H9 (cell line): ENCODE measurements at regions not wholly inside any gene's neighbourhood (a gene's known extent, or its start where the extent isn't known, plus 50 kb on each side); places are given as distances from the start of the nearest gene placed in this dataset.

Experiments
- DNase-seq: peaks from one replicate; pipeline ENCODE4 v3.0.0-alpha.2; 2017
- H2AFZ ChIP-seq: one replicate; pipeline ENCODE4 v1.6.1; 2013; ENCODE audit warnings: mild to moderate bottlenecking, low read length, control low read depth, moderate library complexity
- H2AK5ac ChIP-seq: 2 replicates; pipeline ENCODE4 v1.6.1; 2013; ENCODE audit warnings: low read length, control low read depth, mixed read lengths; ENCODE audit not compliant: insufficient read length
- H2BK120ac ChIP-seq: one replicate; pipeline ENCODE4 v1.6.1; 2013; ENCODE audit warnings: low read depth, mild to moderate bottlenecking, low read length, control low read depth, inconsistent platforms; ENCODE audit not compliant: poor library complexity, severe bottlenecking
- H2BK12ac ChIP-seq: 2 replicates; pipeline ENCODE4 v1.6.1; 2013; ENCODE audit warnings: low read length, control low read depth, mixed read lengths, low read depth; ENCODE audit not compliant: insufficient read length
- H2BK15ac ChIP-seq: 2 replicates; pipeline ENCODE4 v1.6.1; 2013; ENCODE audit warnings: low read depth, low read length, control low read depth
- H2BK20ac ChIP-seq: one replicate; pipeline ENCODE4 v1.6.1; 2013; ENCODE audit warnings: low read depth, mild to moderate bottlenecking, low read length, control low read depth, inconsistent platforms; ENCODE audit not compliant: poor library complexity, severe bottlenecking
- H2BK5ac ChIP-seq: 2 replicates; pipeline ENCODE4 v1.6.1; 2013; ENCODE audit warnings: low read length, control low read depth, mixed read lengths; ENCODE audit not compliant: insufficient read length
- H3K14ac ChIP-seq: 2 replicates; pipeline ENCODE4 v1.6.1; 2013; ENCODE audit warnings: low read length, control low read depth; ENCODE audit not compliant: insufficient read depth
- H3K18ac ChIP-seq: 2 replicates; pipeline ENCODE4 v1.6.1; 2013; ENCODE audit warnings: low read depth, mild to moderate bottlenecking, mixed read lengths, low read length, control low read depth; ENCODE audit not compliant: insufficient read length
- H3K23ac ChIP-seq: 2 replicates; pipeline ENCODE4 v1.6.1; 2013; ENCODE audit warnings: low read length, control low read depth, mixed read lengths, low read depth; ENCODE audit not compliant: insufficient read length
- H3K23me2 ChIP-seq: 2 replicates; pipeline ENCODE4 v1.6.1; 2013; ENCODE audit warnings: low read depth, mild to moderate bottlenecking, mixed read lengths, low read length, control low read depth; ENCODE audit not compliant: insufficient read length, poor library complexity, severe bottlenecking
- H3K27ac ChIP-seq: 2 replicates; pipeline ENCODE4 v1.5.1; 2013; ENCODE audit warnings: low read length, control low read depth, mixed read lengths, low read depth; ENCODE audit not compliant: insufficient read length
- H3K27me3 ChIP-seq: 2 replicates; pipeline ENCODE4 v1.6.1; 2013; ENCODE audit warnings: low read length, control low read depth, inconsistent platforms; ENCODE audit not compliant: insufficient read depth
- H3K4ac ChIP-seq: 2 replicates; pipeline ENCODE4 v1.6.1; 2013; ENCODE audit warnings: low read depth, mild to moderate bottlenecking, control low read depth, inconsistent platforms, low read length, moderate library complexity
- H3K4me1 ChIP-seq: 2 replicates; pipeline ENCODE4 v1.6.1; 2013; ENCODE audit warnings: low read length, control low read depth, inconsistent platforms; ENCODE audit not compliant: insufficient read depth
- H3K4me2 ChIP-seq: 2 replicates; pipeline ENCODE4 v1.6.1; 2013; ENCODE audit warnings: low read length, control low read depth, mixed read lengths; ENCODE audit not compliant: insufficient read length, insufficient read depth
- H3K56ac ChIP-seq: 2 replicates; pipeline ENCODE4 v1.6.1; 2013; ENCODE audit warnings: low read depth, mild to moderate bottlenecking, mixed read lengths, low read length, control low read depth; ENCODE audit not compliant: insufficient read length
- H3K79me1 ChIP-seq: 2 replicates; pipeline ENCODE4 v1.6.1; 2013; ENCODE audit warnings: low read depth, mild to moderate bottlenecking, moderate library complexity, low read length, control low read depth, inconsistent platforms; ENCODE audit not compliant: insufficient read depth, poor library complexity, severe bottlenecking
- H3K79me2 ChIP-seq: 2 replicates; pipeline ENCODE4 v1.6.1; 2013; ENCODE audit warnings: low read length, control low read depth, inconsistent platforms; ENCODE audit not compliant: insufficient read depth
- H3K9ac ChIP-seq: 2 replicates; pipeline ENCODE4 v1.6.1; 2013; ENCODE audit warnings: low read length, control low read depth, mixed read lengths; ENCODE audit not compliant: insufficient read length; ENCODE audit errors: extremely low read depth
- H3K9me3 ChIP-seq: one replicate; pipeline ENCODE4 v1.6.1; 2013; ENCODE audit warnings: low read depth, low read length, inconsistent platforms; ENCODE audit not compliant: control insufficient read depth
- H3T11ph ChIP-seq: one replicate; pipeline ENCODE4 v1.6.1; 2013; ENCODE audit warnings: mild to moderate bottlenecking, low read length, control low read depth, inconsistent platforms
- H4K20me1 ChIP-seq: one replicate; pipeline ENCODE4 v1.6.1; 2013; ENCODE audit not compliant: control insufficient read depth, insufficient read length, insufficient read depth
- H4K5ac ChIP-seq: 2 replicates; pipeline ENCODE4 v1.6.1; 2013; ENCODE audit warnings: low read depth, mild to moderate bottlenecking, mixed read lengths, low read length, control low read depth; ENCODE audit not compliant: insufficient read length
- H4K8ac ChIP-seq: replicated peaks from 2 replicates; pipeline ENCODE4 v1.6.1; 2013; ENCODE audit warnings: low read length, control low read depth, mixed read lengths, low read depth; ENCODE audit not compliant: insufficient read length
- H4K91ac ChIP-seq: 2 replicates; pipeline ENCODE4 v1.6.1; 2013; ENCODE audit warnings: low read depth, mild to moderate bottlenecking, moderate library complexity, mixed read lengths, low read length, control low read depth; ENCODE audit not compliant: insufficient read length
- H3K27ac Mint-ChIP-seq, 3 experiments: 2 replicates in 2 of 3; 3 replicates in 1 of 3; pipeline ENCODE4 v1.8.0; 2020 to 2021; ENCODE audit warnings: mixed read lengths in 3 of 3, mild to moderate bottlenecking in 1 of 3, moderate library complexity in 1 of 3
- H3K27me3 Mint-ChIP-seq: 2 replicates; pipeline ENCODE4 v1.8.0; 2021; ENCODE audit warnings: low read depth, mild to moderate bottlenecking, moderate library complexity, mixed read lengths
- H3K36me3 Mint-ChIP-seq, 3 experiments: 2 replicates in 2 of 3; 3 replicates in 1 of 3; pipeline ENCODE4 v1.8.0; 2020 to 2021; ENCODE audit warnings: low read depth in 3 of 3, mixed read lengths in 3 of 3; ENCODE audit not compliant: insufficient read depth in 1 of 3
- H3K4me1 Mint-ChIP-seq, 2 experiments: 2 replicates each; pipeline ENCODE4 v1.8.0; 2020; ENCODE audit warnings: mixed read lengths in 2 of 2
- H3K4me3 Mint-ChIP-seq, 2 experiments: 2 replicates in 1 of 2; 3 replicates in 1 of 2; pipeline ENCODE4 v1.8.0; 2020 to 2021; ENCODE audit warnings: mild to moderate bottlenecking in 2 of 2, mixed read lengths in 2 of 2, moderate library complexity in 1 of 2
- H3K9me3 Mint-ChIP-seq, 2 experiments: 2 replicates in 1 of 2; 3 replicates in 1 of 2; pipeline ENCODE4 v1.8.0; 2020; ENCODE audit warnings: mild to moderate bottlenecking in 2 of 2, mixed read lengths in 2 of 2, moderate library complexity in 1 of 2
- WGBS: extraction: QIAGEN DNeasy Blood & Tissue Kit; methylation state at CpG from one replicate; pipeline ENCODE4 v1.1.7; 2013; ENCODE audit warnings: missing lambda C conversion rate, low lambda C conversion rate, mixed read lengths; ENCODE audit not compliant: insufficient read length; ENCODE audit errors: extremely low coverage; 5-methylcytosine and 5-hydroxymethylcytosine counted together
- TF ChIP-seq, protein P1 (sequence below): fragments of 200-600 bp; sonication (generic); conservative IDR thresholded peaks from 3 replicates; pipeline ENCODE4 v1.8.0; 2021; ENCODE audit warnings: antibody characterized with exemption, mild to moderate bottlenecking

DNA sequence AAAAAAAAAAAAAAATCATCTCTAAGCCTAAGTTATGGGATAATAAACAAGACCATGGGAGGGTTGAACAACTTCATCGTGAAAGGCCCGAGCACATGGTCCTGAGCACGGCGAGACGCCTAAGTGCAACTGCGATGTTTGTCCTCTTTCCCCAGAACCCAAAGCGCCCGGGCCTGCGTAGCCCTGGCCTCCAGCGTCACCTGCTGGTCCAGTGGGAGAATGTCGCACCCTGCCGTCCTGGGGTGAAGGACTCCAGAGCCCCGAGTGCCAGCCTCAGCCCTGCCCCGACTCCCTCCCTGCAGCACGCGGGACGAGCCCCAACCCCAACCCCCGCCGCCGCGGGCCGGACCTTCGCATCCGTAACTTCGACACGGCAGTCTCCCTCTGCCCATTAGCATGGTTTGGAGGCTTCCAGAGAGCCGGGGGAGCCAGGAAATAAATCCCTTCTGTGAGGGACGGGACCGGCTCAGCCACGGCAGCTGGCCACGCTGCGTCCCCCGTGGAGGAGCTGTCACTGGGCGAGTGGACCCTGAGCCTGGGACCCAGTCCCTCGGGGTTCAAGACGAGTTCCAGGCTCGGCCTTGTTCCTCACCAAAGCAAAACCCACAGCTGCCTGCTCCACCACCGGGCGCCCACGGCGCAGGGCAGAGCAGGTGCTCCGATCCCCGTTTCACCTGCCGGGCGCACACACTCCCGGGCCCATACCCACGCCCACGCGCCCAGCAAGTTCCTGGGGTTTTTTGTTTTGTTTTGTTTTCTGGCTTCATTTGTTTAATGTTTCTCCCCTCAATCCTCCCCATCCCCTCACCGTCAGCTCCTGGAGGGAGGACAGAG lies 132.5 kb upstream of the HAND1 start:
- H3K79me2 ChIP-seq, result no peaks in the 10 kb centered on the region
- H2BK15ac ChIP-seq, result no peak overlapping the region
- no peak overlapping the region for H3T11ph ChIP-seq
- H2BK12ac ChIP-seq, result no peak overlapping the region
- no peak overlapping the region for H3K9ac ChIP-seq
- WGBS, result no CpG with 5 or more reads among the region's 50 CpGs
- peaks cover 21% of the 10 kb centered on the region for H3K27me3 ChIP-seq
- no peak overlapping the region for H3K18ac ChIP-seq
- H2AFZ ChIP-seq, result no peak overlapping the region
- no peak overlapping the region for H4K8ac ChIP-seq
- H3K27ac Mint-ChIP-seq, result no peak overlapping the region
- H2BK120ac ChIP-seq, result no peak overlapping the region
- H3K36me3 Mint-ChIP-seq, result no peaks in the 10 kb centered on the region
- no peak overlapping the region for H2BK5ac ChIP-seq
- H3K23me2 ChIP-seq, result peaks cover 10% of the 10 kb centered on the region
- H2BK20ac ChIP-seq, result no peak overlapping the region
- peaks cover 30 to 40% of the 10 kb centered on the region in 2 experiments for H3K4me1 Mint-ChIP-seq
- peak; percentile 90 for DNase-seq
- no peak overlapping the region for H3K27ac ChIP-seq
- no peak overlapping the region for H4K5ac ChIP-seq
- no peak overlapping the region for H3K4ac ChIP-seq
- H3K4me3 Mint-ChIP-seq, result peak overlapping the region; percentile 64 to 90
- no peaks in the 10 kb centered on the region for H3K79me1 ChIP-seq
- no peak overlapping the region for H3K23ac ChIP-seq
- peak overlapping the region; percentile 84 for H3K4me2 ChIP-seq
- H3K14ac ChIP-seq, result no peak overlapping the region
- peaks cover 86% of the 10 kb centered on the region for H3K27me3 Mint-ChIP-seq
- H3K56ac ChIP-seq, result no peak overlapping the region
- TF ChIP-seq, protein P1, sequence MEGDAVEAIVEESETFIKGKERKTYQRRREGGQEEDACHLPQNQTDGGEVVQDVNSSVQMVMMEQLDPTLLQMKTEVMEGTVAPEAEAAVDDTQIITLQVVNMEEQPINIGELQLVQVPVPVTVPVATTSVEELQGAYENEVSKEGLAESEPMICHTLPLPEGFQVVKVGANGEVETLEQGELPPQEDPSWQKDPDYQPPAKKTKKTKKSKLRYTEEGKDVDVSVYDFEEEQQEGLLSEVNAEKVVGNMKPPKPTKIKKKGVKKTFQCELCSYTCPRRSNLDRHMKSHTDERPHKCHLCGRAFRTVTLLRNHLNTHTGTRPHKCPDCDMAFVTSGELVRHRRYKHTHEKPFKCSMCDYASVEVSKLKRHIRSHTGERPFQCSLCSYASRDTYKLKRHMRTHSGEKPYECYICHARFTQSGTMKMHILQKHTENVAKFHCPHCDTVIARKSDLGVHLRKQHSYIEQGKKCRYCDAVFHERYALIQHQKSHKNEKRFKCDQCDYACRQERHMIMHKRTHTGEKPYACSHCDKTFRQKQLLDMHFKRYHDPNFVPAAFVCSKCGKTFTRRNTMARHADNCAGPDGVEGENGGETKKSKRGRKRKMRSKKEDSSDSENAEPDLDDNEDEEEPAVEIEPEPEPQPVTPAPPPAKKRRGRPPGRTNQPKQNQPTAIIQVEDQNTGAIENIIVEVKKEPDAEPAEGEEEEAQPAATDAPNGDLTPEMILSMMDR, result peak; percentile 97
- H3K9me3 Mint-ChIP-seq, result no peaks in the 10 kb centered on the region
- no peak overlapping the region for H4K91ac ChIP-seq
- no peaks in the 10 kb centered on the region for H3K9me3 ChIP-seq
- peaks cover 12% of the 10 kb centered on the region; the same call in 1 of the 2 replicates for H3K4me1 ChIP-seq
- no peak overlapping the region for H2AK5ac ChIP-seq
- H4K20me1 ChIP-seq, result no peaks in the 10 kb centered on the region
